ENCODE measurements at regions not wholly inside any gene's neighbourhood (a gene's known extent, or its start where the extent isn't known, plus 50 kb on each side); places are given as distances from the start of the nearest gene placed in this dataset.

- TF ChIP-seq, protein P1, sequence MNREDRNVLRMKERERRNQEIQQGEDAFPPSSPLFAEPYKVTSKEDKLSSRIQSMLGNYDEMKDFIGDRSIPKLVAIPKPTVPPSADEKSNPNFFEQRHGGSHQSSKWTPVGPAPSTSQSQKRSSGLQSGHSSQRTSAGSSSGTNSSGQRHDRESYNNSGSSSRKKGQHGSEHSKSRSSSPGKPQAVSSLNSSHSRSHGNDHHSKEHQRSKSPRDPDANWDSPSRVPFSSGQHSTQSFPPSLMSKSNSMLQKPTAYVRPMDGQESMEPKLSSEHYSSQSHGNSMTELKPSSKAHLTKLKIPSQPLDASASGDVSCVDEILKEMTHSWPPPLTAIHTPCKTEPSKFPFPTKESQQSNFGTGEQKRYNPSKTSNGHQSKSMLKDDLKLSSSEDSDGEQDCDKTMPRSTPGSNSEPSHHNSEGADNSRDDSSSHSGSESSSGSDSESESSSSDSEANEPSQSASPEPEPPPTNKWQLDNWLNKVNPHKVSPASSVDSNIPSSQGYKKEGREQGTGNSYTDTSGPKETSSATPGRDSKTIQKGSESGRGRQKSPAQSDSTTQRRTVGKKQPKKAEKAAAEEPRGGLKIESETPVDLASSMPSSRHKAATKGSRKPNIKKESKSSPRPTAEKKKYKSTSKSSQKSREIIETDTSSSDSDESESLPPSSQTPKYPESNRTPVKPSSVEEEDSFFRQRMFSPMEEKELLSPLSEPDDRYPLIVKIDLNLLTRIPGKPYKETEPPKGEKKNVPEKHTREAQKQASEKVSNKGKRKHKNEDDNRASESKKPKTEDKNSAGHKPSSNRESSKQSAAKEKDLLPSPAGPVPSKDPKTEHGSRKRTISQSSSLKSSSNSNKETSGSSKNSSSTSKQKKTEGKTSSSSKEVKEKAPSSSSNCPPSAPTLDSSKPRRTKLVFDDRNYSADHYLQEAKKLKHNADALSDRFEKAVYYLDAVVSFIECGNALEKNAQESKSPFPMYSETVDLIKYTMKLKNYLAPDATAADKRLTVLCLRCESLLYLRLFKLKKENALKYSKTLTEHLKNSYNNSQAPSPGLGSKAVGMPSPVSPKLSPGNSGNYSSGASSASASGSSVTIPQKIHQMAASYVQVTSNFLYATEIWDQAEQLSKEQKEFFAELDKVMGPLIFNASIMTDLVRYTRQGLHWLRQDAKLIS (CRISPR knock-in tag; IDR thresholded peaks at IDR 0.05; ENCODE audit: borderline replicate concordance) = no peak
- TF ChIP-seq, protein P2, sequence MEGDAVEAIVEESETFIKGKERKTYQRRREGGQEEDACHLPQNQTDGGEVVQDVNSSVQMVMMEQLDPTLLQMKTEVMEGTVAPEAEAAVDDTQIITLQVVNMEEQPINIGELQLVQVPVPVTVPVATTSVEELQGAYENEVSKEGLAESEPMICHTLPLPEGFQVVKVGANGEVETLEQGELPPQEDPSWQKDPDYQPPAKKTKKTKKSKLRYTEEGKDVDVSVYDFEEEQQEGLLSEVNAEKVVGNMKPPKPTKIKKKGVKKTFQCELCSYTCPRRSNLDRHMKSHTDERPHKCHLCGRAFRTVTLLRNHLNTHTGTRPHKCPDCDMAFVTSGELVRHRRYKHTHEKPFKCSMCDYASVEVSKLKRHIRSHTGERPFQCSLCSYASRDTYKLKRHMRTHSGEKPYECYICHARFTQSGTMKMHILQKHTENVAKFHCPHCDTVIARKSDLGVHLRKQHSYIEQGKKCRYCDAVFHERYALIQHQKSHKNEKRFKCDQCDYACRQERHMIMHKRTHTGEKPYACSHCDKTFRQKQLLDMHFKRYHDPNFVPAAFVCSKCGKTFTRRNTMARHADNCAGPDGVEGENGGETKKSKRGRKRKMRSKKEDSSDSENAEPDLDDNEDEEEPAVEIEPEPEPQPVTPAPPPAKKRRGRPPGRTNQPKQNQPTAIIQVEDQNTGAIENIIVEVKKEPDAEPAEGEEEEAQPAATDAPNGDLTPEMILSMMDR (IDR thresholded peaks at IDR 0.05) = no peak
- TF ChIP-seq, protein P3, sequence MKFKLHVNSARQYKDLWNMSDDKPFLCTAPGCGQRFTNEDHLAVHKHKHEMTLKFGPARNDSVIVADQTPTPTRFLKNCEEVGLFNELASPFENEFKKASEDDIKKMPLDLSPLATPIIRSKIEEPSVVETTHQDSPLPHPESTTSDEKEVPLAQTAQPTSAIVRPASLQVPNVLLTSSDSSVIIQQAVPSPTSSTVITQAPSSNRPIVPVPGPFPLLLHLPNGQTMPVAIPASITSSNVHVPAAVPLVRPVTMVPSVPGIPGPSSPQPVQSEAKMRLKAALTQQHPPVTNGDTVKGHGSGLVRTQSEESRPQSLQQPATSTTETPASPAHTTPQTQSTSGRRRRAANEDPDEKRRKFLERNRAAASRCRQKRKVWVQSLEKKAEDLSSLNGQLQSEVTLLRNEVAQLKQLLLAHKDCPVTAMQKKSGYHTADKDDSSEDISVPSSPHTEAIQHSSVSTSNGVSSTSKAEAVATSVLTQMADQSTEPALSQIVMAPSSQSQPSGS (CRISPR knock-in tag; IDR thresholded peaks at IDR 0.05; ENCODE audit: borderline replicate concordance, low read depth) = no peak
- TF ChIP-seq TCF7 (CRISPR knock-in tag; IDR thresholded peaks at IDR 0.05; ENCODE audit: low read depth) (no peak), JUN (CRISPR knock-in tag; IDR thresholded peaks at IDR 0.05) (no peak), USF2 (CRISPR knock-in tag; IDR thresholded peaks at IDR 0.05) (no peak), STAT6 (CRISPR knock-in tag; conservative IDR thresholded peaks at IDR 0.05; ENCODE audit: low read depth) (no peak), ZNF219 (CRISPR knock-in tag; IDR thresholded peaks at IDR 0.05; ENCODE audit: borderline replicate concordance) (no peak), CREB1 (CRISPR knock-in tag; IDR thresholded peaks at IDR 0.05) (no peak), FOXJ3 (CRISPR knock-in tag; IDR thresholded peaks at IDR 0.05; ENCODE audit: borderline replicate concordance) (no peak)
- TF ChIP-seq, protein P4, sequence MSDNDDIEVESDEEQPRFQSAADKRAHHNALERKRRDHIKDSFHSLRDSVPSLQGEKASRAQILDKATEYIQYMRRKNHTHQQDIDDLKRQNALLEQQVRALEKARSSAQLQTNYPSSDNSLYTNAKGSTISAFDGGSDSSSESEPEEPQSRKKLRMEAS (CRISPR knock-in tag; IDR thresholded peaks at IDR 0.05) = no peak
- TF ChIP-seq, protein P5, sequence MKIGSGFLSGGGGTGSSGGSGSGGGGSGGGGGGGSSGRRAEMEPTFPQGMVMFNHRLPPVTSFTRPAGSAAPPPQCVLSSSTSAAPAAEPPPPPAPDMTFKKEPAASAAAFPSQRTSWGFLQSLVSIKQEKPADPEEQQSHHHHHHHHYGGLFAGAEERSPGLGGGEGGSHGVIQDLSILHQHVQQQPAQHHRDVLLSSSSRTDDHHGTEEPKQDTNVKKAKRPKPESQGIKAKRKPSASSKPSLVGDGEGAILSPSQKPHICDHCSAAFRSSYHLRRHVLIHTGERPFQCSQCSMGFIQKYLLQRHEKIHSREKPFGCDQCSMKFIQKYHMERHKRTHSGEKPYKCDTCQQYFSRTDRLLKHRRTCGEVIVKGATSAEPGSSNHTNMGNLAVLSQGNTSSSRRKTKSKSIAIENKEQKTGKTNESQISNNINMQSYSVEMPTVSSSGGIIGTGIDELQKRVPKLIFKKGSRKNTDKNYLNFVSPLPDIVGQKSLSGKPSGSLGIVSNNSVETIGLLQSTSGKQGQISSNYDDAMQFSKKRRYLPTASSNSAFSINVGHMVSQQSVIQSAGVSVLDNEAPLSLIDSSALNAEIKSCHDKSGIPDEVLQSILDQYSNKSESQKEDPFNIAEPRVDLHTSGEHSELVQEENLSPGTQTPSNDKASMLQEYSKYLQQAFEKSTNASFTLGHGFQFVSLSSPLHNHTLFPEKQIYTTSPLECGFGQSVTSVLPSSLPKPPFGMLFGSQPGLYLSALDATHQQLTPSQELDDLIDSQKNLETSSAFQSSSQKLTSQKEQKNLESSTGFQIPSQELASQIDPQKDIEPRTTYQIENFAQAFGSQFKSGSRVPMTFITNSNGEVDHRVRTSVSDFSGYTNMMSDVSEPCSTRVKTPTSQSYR (CRISPR knock-in tag; IDR thresholded peaks at IDR 0.05) = no peak
- TF ChIP-seq, protein P6, sequence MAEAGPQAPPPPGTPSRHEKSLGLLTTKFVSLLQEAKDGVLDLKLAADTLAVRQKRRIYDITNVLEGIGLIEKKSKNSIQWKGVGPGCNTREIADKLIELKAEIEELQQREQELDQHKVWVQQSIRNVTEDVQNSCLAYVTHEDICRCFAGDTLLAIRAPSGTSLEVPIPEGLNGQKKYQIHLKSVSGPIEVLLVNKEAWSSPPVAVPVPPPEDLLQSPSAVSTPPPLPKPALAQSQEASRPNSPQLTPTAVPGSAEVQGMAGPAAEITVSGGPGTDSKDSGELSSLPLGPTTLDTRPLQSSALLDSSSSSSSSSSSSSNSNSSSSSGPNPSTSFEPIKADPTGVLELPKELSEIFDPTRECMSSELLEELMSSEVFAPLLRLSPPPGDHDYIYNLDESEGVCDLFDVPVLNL (CRISPR knock-in tag; IDR thresholded peaks at IDR 0.05; ENCODE audit: borderline replicate concordance, low read depth) = no peak
These were observed 85.2 kb upstream of the PRL start for GRCh38 chr6:22381845-22382544.
